SU-DHL-6 (cell line): ENCODE measurements at regions not wholly inside any gene's neighbourhood (a gene's known extent, or its start where the extent isn't known, plus 50 kb on each side); places are given as distances from the start of the nearest gene placed in this dataset.

Experiments used
- CTCF ChIP-seq: fragments of 200-600 bp; sonication (generic); IDR thresholded peaks from one replicate; pipeline ENCODE4 v1.5.1; 2017; ENCODE audit warnings: antibody characterized with exemption, mild to moderate bottlenecking, low read length, moderate library complexity; ENCODE audit not compliant: insufficient read depth, poor library complexity, severe bottlenecking
- EZH2phosphoT487 ChIP-seq: fragments of 200-600 bp; sonication (generic), shearing (Covaris generic); conservative IDR thresholded peaks from 2 replicates; pipeline ENCODE4 v1.6.1; 2018; ENCODE audit warnings: mild to moderate bottlenecking, antibody characterized with exemption, low read length, moderate library complexity, mixed read lengths

GRCh38 chr15:69599271-69599670 lies 146.7 kb downstream of the RPLP1 start:
- TF ChIP-seq EZH2phosphoT487 = no peak
- TF ChIP-seq CTCF = no peak
